ENCODE measurements at regions not wholly inside any gene's neighbourhood (a gene's known extent, or its start where the extent isn't known, plus 50 kb on each side); places are given as distances from the start of the nearest gene placed in this dataset.

DNA sequence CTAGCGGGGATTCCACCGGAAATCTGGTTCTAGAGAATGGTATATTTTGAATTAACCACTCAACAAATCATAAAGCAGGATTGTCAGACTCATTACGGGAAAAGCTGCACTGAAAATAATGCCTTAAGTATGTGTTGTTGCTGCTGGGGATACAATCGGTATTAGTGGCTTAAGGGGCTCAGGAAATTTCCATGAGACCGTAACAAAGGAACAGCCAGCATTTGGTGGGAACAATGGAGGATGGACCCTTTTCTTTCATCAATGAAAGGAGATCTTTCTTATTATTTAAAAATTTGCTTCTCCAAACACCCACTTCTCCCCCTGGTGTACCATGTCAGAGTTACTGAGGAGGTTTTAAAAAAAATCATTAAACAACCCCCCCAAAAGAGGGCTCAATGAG lies 342.6 kb upstream of the ZFHX3 start:
- TF ChIP-seq, protein P1, sequence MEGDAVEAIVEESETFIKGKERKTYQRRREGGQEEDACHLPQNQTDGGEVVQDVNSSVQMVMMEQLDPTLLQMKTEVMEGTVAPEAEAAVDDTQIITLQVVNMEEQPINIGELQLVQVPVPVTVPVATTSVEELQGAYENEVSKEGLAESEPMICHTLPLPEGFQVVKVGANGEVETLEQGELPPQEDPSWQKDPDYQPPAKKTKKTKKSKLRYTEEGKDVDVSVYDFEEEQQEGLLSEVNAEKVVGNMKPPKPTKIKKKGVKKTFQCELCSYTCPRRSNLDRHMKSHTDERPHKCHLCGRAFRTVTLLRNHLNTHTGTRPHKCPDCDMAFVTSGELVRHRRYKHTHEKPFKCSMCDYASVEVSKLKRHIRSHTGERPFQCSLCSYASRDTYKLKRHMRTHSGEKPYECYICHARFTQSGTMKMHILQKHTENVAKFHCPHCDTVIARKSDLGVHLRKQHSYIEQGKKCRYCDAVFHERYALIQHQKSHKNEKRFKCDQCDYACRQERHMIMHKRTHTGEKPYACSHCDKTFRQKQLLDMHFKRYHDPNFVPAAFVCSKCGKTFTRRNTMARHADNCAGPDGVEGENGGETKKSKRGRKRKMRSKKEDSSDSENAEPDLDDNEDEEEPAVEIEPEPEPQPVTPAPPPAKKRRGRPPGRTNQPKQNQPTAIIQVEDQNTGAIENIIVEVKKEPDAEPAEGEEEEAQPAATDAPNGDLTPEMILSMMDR (IDR thresholded peaks at IDR 0.05; ENCODE audit: low read depth, low read length) = no peak
- TF ChIP-seq EZH2phosphoT487 (IDR thresholded peaks at IDR 0.05; ENCODE audit: low read depth) = no peak
